Hematopoietic multipotent progenitor cell treated with erythropoietin and hydrocortisone succinate and interleukin-3 and kit ligand, for 15 days (in vitro differentiated cells): ENCODE measurements at regions not wholly inside any gene's neighbourhood (a gene's known extent, or its start where the extent isn't known, plus 50 kb on each side); places are given as distances from the start of the nearest gene placed in this dataset.
"Not testable (repeated sequence)": the region's sequence is repeated elsewhere in the genome, so short reads cannot be mapped to it uniquely, and the experiment has no call there.

Experiments used
- DNase-seq: peaks from one replicate; pipeline ENCODE4 v3.0.0-alpha.2; 2015; ENCODE audit warnings: low spot score

- DNase-seq, result no peak
These were observed 94.9 kb downstream of the TMEM130 start for GRCh38 chr7:98774884-98775283.

DNA sequence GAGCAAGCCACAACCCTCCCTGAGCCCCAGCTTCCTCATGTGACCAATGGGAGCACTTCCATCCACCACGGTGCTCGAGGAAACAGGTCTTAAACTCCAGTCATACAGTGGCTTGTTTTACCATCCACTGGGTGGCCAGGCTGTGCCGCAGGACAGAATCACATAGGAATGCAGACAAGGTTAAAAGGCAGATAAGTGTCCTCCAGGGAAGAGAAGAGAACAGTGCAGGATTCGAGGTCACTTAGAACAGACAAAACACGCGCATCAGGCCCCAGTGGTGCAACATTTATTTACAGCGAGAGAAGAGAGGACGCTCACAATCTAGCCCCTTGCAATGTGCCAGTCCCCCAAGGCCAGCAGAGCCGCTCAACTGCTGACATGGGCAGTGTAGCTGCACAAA lies 92.8 kb downstream of the TMEM130 start:
- no peak for DNase-seq

DNA sequence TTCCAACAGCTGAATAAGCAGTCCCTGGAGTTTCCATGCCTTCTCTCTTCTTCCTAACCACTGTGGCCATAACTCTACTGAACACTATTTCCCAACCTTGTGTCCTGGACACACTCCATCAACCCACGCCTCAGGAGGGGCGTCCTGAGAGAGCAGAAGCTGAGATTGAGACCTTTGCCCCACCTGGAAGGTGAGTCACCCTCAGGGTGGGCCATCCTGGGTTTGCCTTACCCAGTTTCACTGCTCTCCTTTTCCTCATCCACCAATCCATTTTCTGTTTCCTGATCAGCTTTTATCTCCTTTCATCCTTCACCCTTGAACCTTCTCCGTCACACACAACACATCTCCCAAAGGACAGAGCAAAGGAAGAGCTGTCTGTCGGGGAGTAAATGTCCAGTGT lies 91.4 kb downstream of the TMEM130 start:
- no peak for DNase-seq

- DNase-seq, result no peak
These were observed 89.8 kb downstream of the TMEM130 start for GRCh38 chr7:98779800-98780587.

DNA sequence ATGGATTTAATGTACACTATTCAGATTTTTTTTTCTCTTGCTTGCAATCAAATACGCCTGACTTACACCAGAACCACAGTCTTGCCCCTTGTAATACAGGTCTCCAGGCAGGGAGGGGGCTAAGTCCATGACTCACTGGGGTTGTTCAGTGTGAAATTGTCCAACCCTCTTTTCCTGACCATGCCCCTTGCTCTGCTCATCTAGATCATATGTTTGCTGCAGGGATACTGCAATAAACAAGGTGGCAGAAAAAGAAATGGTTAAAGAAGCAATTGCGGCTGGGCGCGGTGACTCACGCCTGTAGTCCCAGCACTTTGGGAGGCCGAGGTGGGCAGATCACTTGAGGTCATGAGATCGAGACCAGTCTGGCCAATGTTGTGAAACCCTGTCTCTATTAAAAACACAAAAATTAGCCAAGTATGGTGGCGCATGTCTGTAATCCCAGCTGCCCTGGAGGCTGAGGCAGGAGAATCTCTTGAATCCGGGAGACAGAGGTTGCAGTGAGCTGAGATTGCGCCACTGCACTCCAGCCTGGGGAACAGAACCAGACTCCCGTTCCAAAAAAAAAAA lies 85.5 kb downstream of the TMEM130 start:
- DNase-seq, result no peak

DNA sequence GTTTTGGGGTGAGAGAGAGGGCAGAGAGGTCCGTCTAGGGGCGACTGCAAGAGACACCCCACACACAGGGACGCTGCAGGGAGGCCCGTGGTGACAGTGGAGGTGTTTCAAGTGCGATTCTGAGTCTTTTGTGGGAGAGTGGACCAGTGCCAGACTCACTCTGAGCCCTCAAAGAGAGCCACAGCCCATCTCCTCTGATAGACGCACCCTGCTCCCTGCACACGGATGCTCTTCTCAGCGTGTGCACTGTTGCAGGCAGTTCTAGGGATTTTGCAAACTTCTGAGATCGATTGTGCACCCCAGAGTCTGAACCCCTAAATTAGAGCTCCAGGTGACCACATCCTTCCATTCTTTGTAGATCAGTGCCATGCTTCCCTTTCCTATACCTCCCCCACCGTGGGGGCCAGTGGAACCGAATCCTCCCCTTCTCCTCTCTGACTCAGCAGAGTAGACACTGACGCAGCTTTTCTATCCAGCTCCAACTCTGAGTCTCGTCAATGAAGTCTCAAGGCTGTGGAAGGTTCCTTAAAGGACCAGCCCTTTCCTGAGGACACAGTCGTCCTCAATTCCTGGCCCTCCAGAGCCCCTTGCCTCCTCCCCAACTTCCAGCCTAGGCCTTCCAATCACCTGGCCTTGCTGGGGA lies 83.8 kb downstream of the TMEM130 start:
- no peak for DNase-seq

- no peak for DNase-seq
These were observed 80.8 kb downstream of the TMEM130 start for GRCh38 chr7:98788966-98789365.

DNA sequence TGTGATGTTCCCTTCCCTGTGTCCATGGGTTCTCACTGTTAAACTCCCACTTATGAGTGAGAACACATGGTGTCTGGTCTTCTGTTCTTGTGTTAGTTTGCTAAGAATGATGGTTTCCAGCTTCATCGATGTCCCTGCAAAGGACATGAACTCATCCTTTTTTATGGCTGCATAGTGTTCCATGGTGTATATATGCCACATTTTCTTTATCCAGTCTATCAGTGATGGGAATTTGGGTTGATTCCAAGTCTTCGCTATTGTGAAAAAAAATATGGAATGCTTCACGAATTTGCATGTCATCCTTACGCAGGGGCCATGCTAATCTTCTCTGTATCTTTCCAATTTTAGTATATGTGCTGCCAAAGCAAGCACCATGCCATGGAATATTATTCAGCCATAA lies 75.4 kb downstream of the TMEM130 start:
- DNase-seq, result not testable (repeated sequence)

DNA sequence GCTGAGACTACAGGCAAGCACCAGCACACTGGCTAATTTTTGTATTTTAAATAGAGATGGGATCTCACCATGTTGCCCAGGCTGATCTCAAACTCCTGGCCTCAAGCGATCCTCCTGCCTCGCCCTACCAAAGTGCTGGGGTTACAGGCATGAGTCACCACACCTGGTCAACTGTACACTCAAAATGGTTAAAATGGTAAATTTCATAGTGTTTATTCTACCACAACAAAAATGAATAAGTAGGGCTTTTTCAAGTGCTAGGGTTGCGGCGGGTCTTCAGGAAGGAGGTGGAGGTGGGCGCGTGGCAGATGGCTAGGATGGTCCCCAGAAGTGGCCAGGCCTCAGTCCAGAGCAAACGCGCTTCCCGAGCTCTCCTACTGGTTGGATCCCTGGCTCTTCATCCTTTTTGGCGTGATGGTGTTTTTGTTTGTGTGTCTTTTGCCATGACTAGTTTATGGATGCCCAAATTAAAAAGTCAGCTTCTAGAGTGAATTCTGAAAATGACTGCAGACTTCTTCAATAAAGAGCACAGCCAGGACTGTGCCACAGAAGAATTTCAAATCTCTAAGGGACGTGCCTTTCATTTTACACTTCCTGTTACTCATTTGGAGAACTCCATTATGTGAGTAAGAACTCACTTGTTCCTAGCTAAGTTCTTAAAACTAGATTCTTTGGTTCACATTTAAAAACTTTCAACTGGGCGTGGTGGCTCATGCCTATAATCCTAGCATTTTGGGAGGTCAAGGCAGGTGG lies 73.9 kb downstream of the TMEM130 start:
- DNase-seq, result no peak
